Lower lobe of right lung (tissue), 2 donors: ENCODE measurements at regions not wholly inside any gene's neighbourhood (a gene's known extent, or its start where the extent isn't known, plus 50 kb on each side); places are given as distances from the start of the nearest gene placed in this dataset.

Experiments
- ATAC-seq, 2 donors: fragments of 200-7000 bp; cut with Tn5 transposase; one replicate each; pipeline ENCODE4 v1.9.1; 2020 to 2022; ENCODE audit warnings: mild to moderate bottlenecking in 2 of 2, moderate library complexity in 2 of 2
- DNase-seq: peaks from one replicate; pipeline ENCODE4 v3.0.0-alpha.2; 2020
- H3K27ac ChIP-seq: fragments of 200-600 bp; one replicate; pipeline ENCODE4 v1.8.0; 2022
- H3K27me3 ChIP-seq: fragments of 200-600 bp; one replicate; pipeline ENCODE4 v1.8.0; 2022; ENCODE audit warnings: low read depth
- H3K36me3 ChIP-seq: fragments of 200-600 bp; one replicate; pipeline ENCODE4 v1.8.0; 2022; ENCODE audit warnings: mild to moderate bottlenecking
- H3K4me1 ChIP-seq: fragments of 200-600 bp; one replicate; pipeline ENCODE4 v1.8.0; 2022
- H3K4me3 ChIP-seq: fragments of 200-600 bp; one replicate; pipeline ENCODE4 v1.8.0; 2022; ENCODE audit warnings: mild to moderate bottlenecking
- H3K9me3 ChIP-seq: fragments of 200-600 bp; one replicate; pipeline ENCODE4 v1.8.0; 2022
- CTCF ChIP-seq: fragments of 200-600 bp; IDR thresholded peaks from one replicate; pipeline ENCODE4 v1.8.0; 2022; ENCODE audit warnings: antibody characterized with exemption, mild to moderate bottlenecking
- intact Hi-C: fragments of 100-400 bp; cut with DNase I; formaldehyde crosslinking; loops from one replicate; pipeline ENCODE4 v1.11.0; 2022
- donor health status: DM: no; HTN: yes; CAD: no; lungs with severe emphysema.

- H3K27ac ChIP-seq: no peak overlapping the region
- no peak for ATAC-seq
- no peak for TF ChIP-seq CTCF
Measured at GRCh38 chr2:183490489-183490888, 366.2 kb downstream of the NUP35 start.

GRCh38 chr2:183490914-183491313 is 366.7 kb downstream of the NUP35 start:
- Histone ChIP-seq H3K27ac (no peak overlapping the region), H3K9me3 (no peaks in the 10 kb centered on the region), H3K4me1 (no peaks in the 10 kb centered on the region), H3K4me3 (no peak overlapping the region), H3K36me3 (no peaks in the 10 kb centered on the region), H3K27me3 (no peaks in the 10 kb centered on the region)
- DNase-seq (no peak), ATAC-seq (no peak)
- intact Hi-C loops: no loop called here
- no peak for TF ChIP-seq CTCF

More at GRCh38 chr2:183490489-183490888, 366.2 kb downstream of the NUP35 start:
- Histone ChIP-seq H3K4me1 (no peaks in the 10 kb centered on the region), H3K27me3 (no peaks in the 10 kb centered on the region), H3K9me3 (no peaks in the 10 kb centered on the region), H3K4me3 (no peak overlapping the region), H3K36me3 (no peaks in the 10 kb centered on the region)
- DNase-seq: no peak
- intact Hi-C loops: no loop called here

GRCh38 chr2:183493040-183493439 is 368.8 kb downstream of the NUP35 start:
- no peaks in the 10 kb centered on the region for H3K36me3 ChIP-seq
- no peak for ATAC-seq
- H3K27ac ChIP-seq: no peak overlapping the region
- no peaks in the 10 kb centered on the region for H3K9me3 ChIP-seq
- H3K4me1 ChIP-seq: no peaks in the 10 kb centered on the region
- H3K4me3 ChIP-seq: no peak overlapping the region
- DNase-seq: no peak
- TF ChIP-seq CTCF: no peak
- intact Hi-C loops: no loop called here
- no peaks in the 10 kb centered on the region for H3K27me3 ChIP-seq

GRCh38 chr2:183495079-183495478 is 370.8 kb downstream of the NUP35 start:
- Histone ChIP-seq H3K9me3 (no peaks in the 10 kb centered on the region), H3K4me3 (no peak overlapping the region), H3K36me3 (no peaks in the 10 kb centered on the region), H3K27ac (no peak overlapping the region), H3K4me1 (no peaks in the 10 kb centered on the region), H3K27me3 (no peaks in the 10 kb centered on the region)
- no peak for TF ChIP-seq CTCF
- no peak for DNase-seq
- intact Hi-C loops: no loop called here
- no peak for ATAC-seq

- no peak overlapping the region for H3K4me3 ChIP-seq
- DNase-seq: no peak
- intact Hi-C loops: no loop called here
- no peak for TF ChIP-seq CTCF
- H3K4me1 ChIP-seq: no peaks in the 10 kb centered on the region
- H3K36me3 ChIP-seq: no peaks in the 10 kb centered on the region
- peaks cover 4% of the 10 kb centered on the region for H3K9me3 ChIP-seq
- no peak for ATAC-seq
- H3K27me3 ChIP-seq: no peaks in the 10 kb centered on the region
- no peak overlapping the region for H3K27ac ChIP-seq
Measured at GRCh38 chr2:183495589-183496267, 371.5 kb downstream of the NUP35 start.
